H1 (cell line): ENCODE measurements at regions not wholly inside any gene's neighbourhood (a gene's known extent, or its start where the extent isn't known, plus 50 kb on each side); places are given as distances from the start of the nearest gene placed in this dataset.

ENCODE experiments used
- CTCF ChIA-PET: fragments of 300-600 bp; sonication (Branson Sonifier 250); formaldehyde crosslinking; loops from one replicate; lab custom pipeline; 2021; ENCODE audit not compliant: partially characterized antibody; lab: Charles Lee
- POLR2A ChIA-PET: fragments of 300-600 bp; sonication (Branson Sonifier 250); formaldehyde crosslinking; loops from one replicate; lab custom pipeline; 2021; ENCODE audit warnings: inconsistent platforms; ENCODE audit not compliant: partially characterized antibody; lab: Charles Lee
- DNase-seq, 2 experiments: peaks; one replicate each; pipeline versions ENCODE4 v3.0.0 to v3.0.0-alpha.2; 2010 to 2022; ENCODE audit warnings: low spot score in 2 of 2, low read depth in 1 of 2, mixed read lengths in 1 of 2
- FAIRE-seq: peaks from 2 replicates; lab custom pipeline; 2011; peaks lifted over from hg19 to GRCh38; lab: Jason Lieb, UNC
- H2AFZ ChIP-seq: 2 replicates; pipeline ENCODE4 v1.8.1; 2012; ENCODE audit warnings: low read length, inconsistent platforms
- H2AK5ac ChIP-seq: 2 replicates; pipeline ENCODE4 v1.6.1; 2013; ENCODE audit warnings: low read depth, low read length
- H2BK120ac ChIP-seq: replicated peaks from 2 replicates; pipeline ENCODE3; 2013; ENCODE audit warnings: low read depth, low read length, inconsistent platforms
- H2BK12ac ChIP-seq: 2 replicates; pipeline ENCODE4 v1.6.1; 2013; ENCODE audit warnings: low read depth, low read length
- H2BK15ac ChIP-seq: 2 replicates; pipeline ENCODE4 v1.6.1; 2013; ENCODE audit warnings: low read length
- H2BK20ac ChIP-seq: 2 replicates; pipeline ENCODE4 v1.6.1; 2013; ENCODE audit warnings: low read length
- H2BK5ac ChIP-seq: 2 replicates; pipeline ENCODE4 v1.6.1; 2013; ENCODE audit warnings: low read depth, low read length
- H3K14ac ChIP-seq: 2 replicates; pipeline ENCODE4 v1.6.1; 2013; ENCODE audit warnings: inconsistent platforms; ENCODE audit not compliant: insufficient read length
- H3K18ac ChIP-seq: 2 replicates; pipeline ENCODE4 v1.6.1; 2013; ENCODE audit warnings: low read length; ENCODE audit errors: extremely low read depth
- H3K23ac ChIP-seq: 2 replicates; pipeline ENCODE4 v1.6.1; 2013; ENCODE audit warnings: inconsistent platforms; ENCODE audit not compliant: insufficient read length
- H3K23me2 ChIP-seq: 2 replicates; pipeline ENCODE4 v1.6.1; 2013; ENCODE audit warnings: low read depth, low read length
- H3K27ac ChIP-seq: 2 replicates; pipeline ENCODE4 v1.6.1; 2011; ENCODE audit warnings: low read depth, low read length, inconsistent platforms
- H3K27me3 ChIP-seq, 4 experiments: replicated peaks in 1 of 4; 1 replicate in 1 of 4; 2 replicates in 3 of 4; pipeline versions ENCODE4 v1.6.1 to v1.8.1; 2011 to 2013; ENCODE audit warnings: low read length in 3 of 4, mild to moderate bottlenecking in 3 of 4, inconsistent platforms in 2 of 4, mixed read lengths in 2 of 4, moderate library complexity in 1 of 4; ENCODE audit not compliant: control insufficient read depth in 3 of 4, insufficient read depth in 3 of 4; ENCODE audit errors: extremely low read depth in 1 of 4
- H3K36me3 ChIP-seq, 4 experiments: 2 replicates each; pipeline versions ENCODE4 v1.6.1 to v1.8.1; 2011 to 2013; ENCODE audit warnings: mild to moderate bottlenecking in 4 of 4, low read length in 3 of 4, moderate library complexity in 2 of 4, control low read depth in 1 of 4, inconsistent platforms in 1 of 4; ENCODE audit not compliant: insufficient read depth in 4 of 4, control insufficient read depth in 2 of 4
- H3K4ac ChIP-seq: replicated peaks from 2 replicates; pipeline ENCODE3; 2013; ENCODE audit warnings: low read length, low read depth, mixed read lengths, inconsistent platforms; ENCODE audit not compliant: insufficient read length
- H3K4me1 ChIP-seq, 4 experiments: replicated peaks in 1 of 4; 1 replicate in 1 of 4; 2 replicates in 3 of 4; pipeline versions ENCODE4 v1.6.1 to v1.8.1; 2011 to 2013; ENCODE audit warnings: low read length in 3 of 4, inconsistent platforms in 2 of 4, mixed read lengths in 1 of 4; ENCODE audit not compliant: insufficient read depth in 4 of 4, control insufficient read depth in 3 of 4
- H3K4me2 ChIP-seq, 2 experiments: 2 replicates each; pipeline versions ENCODE4 v1.6.1 to v1.8.1; 2011 to 2013; ENCODE audit warnings: low read depth in 2 of 2, low read length in 2 of 2, control low read depth in 1 of 2, inconsistent platforms in 1 of 2, mild to moderate bottlenecking in 1 of 2; ENCODE audit not compliant: insufficient read depth in 1 of 2
- H3K4me3 ChIP-seq, 4 experiments: fragments of 200-600, 300-600 bp in 1 of 4; sonication (generic), shearing (Covaris generic), sonication (Bioruptor Twin) in 1 of 4; 2 replicates each; pipeline versions ENCODE4 v1.5.1 to v1.8.1; 2011 to 2016; ENCODE audit warnings: low read length in 4 of 4, low read depth in 3 of 4, control low read depth in 2 of 4, inconsistent platforms in 2 of 4, mild to moderate bottlenecking in 2 of 4, mixed read lengths in 1 of 4, moderate library complexity in 1 of 4; ENCODE audit not compliant: insufficient read depth in 2 of 4; ENCODE audit errors: extremely low read depth in 1 of 4
- H3K56ac ChIP-seq: replicated peaks from 2 replicates; pipeline ENCODE3; 2013; ENCODE audit warnings: low read depth, mild to moderate bottlenecking, mixed read lengths, low read length, inconsistent platforms; ENCODE audit not compliant: insufficient read length
- H3K79me1 ChIP-seq: 2 replicates; pipeline ENCODE4 v1.6.1; 2013; ENCODE audit warnings: low read depth, low read length, control low read depth
- H3K79me2 ChIP-seq, 2 experiments: 2 replicates each; pipeline versions ENCODE4 v1.6.1 to v1.8.1; 2012 to 2013; ENCODE audit warnings: low read length in 2 of 2, mild to moderate bottlenecking in 2 of 2, inconsistent platforms in 1 of 2; ENCODE audit not compliant: insufficient read depth in 2 of 2, control insufficient read depth in 1 of 2
- H3K9ac ChIP-seq, 4 experiments: replicated peaks in 1 of 4; 1 replicate in 1 of 4; 2 replicates in 3 of 4; pipeline versions ENCODE4 v1.6.1 to v1.8.1; 2011 to 2013; ENCODE audit warnings: low read depth in 3 of 4, low read length in 3 of 4, control low read depth in 2 of 4, mild to moderate bottlenecking in 2 of 4, moderate library complexity in 2 of 4, inconsistent platforms in 1 of 4; ENCODE audit errors: extremely low read depth in 1 of 4
- H3K9me3 ChIP-seq, 2 experiments: 2 replicates each; pipeline versions ENCODE4 v1.6.1 to v1.8.1; 2012 to 2013; ENCODE audit warnings: mild to moderate bottlenecking in 2 of 2, moderate library complexity in 2 of 2, control low read depth in 1 of 2, inconsistent platforms in 1 of 2, low read depth in 1 of 2, low read length in 1 of 2, mixed read lengths in 1 of 2; ENCODE audit not compliant: insufficient read depth in 2 of 2
- H4K20me1 ChIP-seq, 2 experiments: replicated peaks in 1 of 2; 2 replicates each; pipeline versions ENCODE3 to v1.8.1; 2011 to 2013; ENCODE audit warnings: inconsistent platforms in 2 of 2, low read length in 2 of 2, mild to moderate bottlenecking in 1 of 2; ENCODE audit not compliant: insufficient read depth in 2 of 2, control insufficient read depth in 1 of 2
- H4K5ac ChIP-seq: 2 replicates; pipeline ENCODE4 v1.6.1; 2013; ENCODE audit warnings: low read length, low read depth, mixed read lengths, inconsistent platforms; ENCODE audit not compliant: insufficient read length
- H4K8ac ChIP-seq: 2 replicates; pipeline ENCODE4 v1.8.0; 2013; ENCODE audit warnings: mild to moderate bottlenecking, moderate library complexity, low read length, inconsistent platforms; ENCODE audit not compliant: insufficient read depth; ENCODE audit errors: extremely low read depth
- H4K91ac ChIP-seq: replicated peaks from 2 replicates; pipeline ENCODE3; 2013; ENCODE audit warnings: low read length, mixed read lengths, inconsistent platforms; ENCODE audit not compliant: insufficient read length
- FOSL1 ChIP-seq: IDR thresholded peaks from 2 replicates; pipeline ENCODE4 v1.6.1; 2011; ENCODE audit warnings: mild to moderate bottlenecking, low read depth, low read length, moderate library complexity; ENCODE audit not compliant: insufficient read depth
- HDAC2 ChIP-seq, 2 experiments: fragments of 300-600 bp in 1 of 2; sonication (generic) in 1 of 2; IDR thresholded peaks; 2 replicates each; pipeline ENCODE4 v1.6.1; 2011 to 2012; ENCODE audit warnings: low read depth in 2 of 2, low read length in 2 of 2, mild to moderate bottlenecking in 2 of 2, moderate library complexity in 2 of 2, borderline replicate concordance in 1 of 2, inconsistent platforms in 1 of 2
- JUND ChIP-seq: IDR thresholded peaks from 2 replicates; pipeline ENCODE4 v1.6.1; 2011; ENCODE audit warnings: mild to moderate bottlenecking, improper control_type of control experiment, low read length
- RAD21 ChIP-seq, 2 experiments: IDR thresholded peaks in 1 of 2; conservative IDR thresholded peaks in 1 of 2; 2 replicates each; pipeline ENCODE4 v1.6.1; 2011; ENCODE audit warnings: low read depth in 2 of 2, low read length in 2 of 2, improper control_type of control experiment in 1 of 2, inconsistent platforms in 1 of 2, mild to moderate bottlenecking in 1 of 2, moderate library complexity in 1 of 2
- ZNF274 ChIP-seq: IDR thresholded peaks from 2 replicates; pipeline ENCODE4 v1.7.0; 2012; ENCODE audit warnings: low read length, borderline replicate concordance; ENCODE audit errors: extremely low read depth
- WGBS, 2 experiments: shearing (Covaris generic) in 1 of 2; methylation state at CpG; one replicate each; pipeline versions ENCODE4 v1.1.6 to v1.1.7; 2013 to 2015; ENCODE audit warnings: low lambda C conversion rate in 2 of 2, mixed read lengths in 2 of 2, inconsistent platforms in 1 of 2, low coverage in 1 of 2, missing lambda C conversion rate in 1 of 2; ENCODE audit not compliant: insufficient replicate concordance in 2 of 2, insufficient coverage in 1 of 2, insufficient read length in 1 of 2; ENCODE audit errors: extremely low coverage in 1 of 2, missing lambda C conversion rate in 1 of 2; 5-methylcytosine and 5-hydroxymethylcytosine counted together
- TF ChIP-seq, protein P1 (sequence below): IDR thresholded peaks from 2 replicates; pipeline ENCODE4 v1.6.1; 2011; ENCODE audit warnings: low read length, improper control_type of control experiment

DNA sequence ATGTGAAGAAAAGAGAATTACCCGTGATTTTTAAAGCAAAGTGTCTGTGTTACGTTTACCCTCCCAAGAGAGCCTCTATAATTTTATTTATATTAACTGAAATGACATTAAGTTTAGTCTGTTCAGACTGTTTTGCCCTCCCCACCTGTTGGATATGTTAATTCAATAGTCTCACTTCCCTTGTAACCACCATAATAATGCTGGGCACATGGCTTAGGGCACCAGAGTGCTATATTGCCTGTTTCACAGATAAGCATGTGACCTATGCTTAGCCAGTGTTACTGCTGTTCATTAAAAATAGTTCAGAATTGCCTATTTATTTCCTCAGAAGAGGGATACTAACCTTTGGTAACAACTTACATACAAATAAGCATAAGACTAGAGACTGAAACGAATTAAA lies 446.2 kb downstream of the FAT4 start:
- no peak overlapping the region for H3K4me3 ChIP-seq
- no peak overlapping the region for H2AK5ac ChIP-seq
- no peak overlapping the region for H3K27ac ChIP-seq
- no peaks in the 10 kb centered on the region for H3K23me2 ChIP-seq
- FAIRE-seq = no peak
- H2BK5ac ChIP-seq = no peak overlapping the region
- no peaks in the 10 kb centered on the region for H3K36me3 ChIP-seq
- H3K18ac ChIP-seq = no peak overlapping the region
- no peak overlapping the region for H3K23ac ChIP-seq
- no peak overlapping the region for H2AFZ ChIP-seq
- no peak overlapping the region for H3K4me2 ChIP-seq
- no peak overlapping the region for H3K9ac ChIP-seq
- no peak overlapping the region for H4K91ac ChIP-seq
- H3K27me3 ChIP-seq = no peaks in the 10 kb centered on the region
- H3K79me1 ChIP-seq = no peaks in the 10 kb centered on the region
- no peaks in the 10 kb centered on the region for H3K4me1 ChIP-seq
- H3K9me3 ChIP-seq = no peaks in the 10 kb centered on the region
- H2BK12ac ChIP-seq = no peak overlapping the region
- no peak overlapping the region for H2BK15ac ChIP-seq
- POLR2A ChIA-PET = no interaction called here
- CTCF ChIA-PET = interaction anchor here (1.5 to 2.0 kb wide), 3 partner anchors 10 to 449 kb away, joined by 3 to 8 read pairs (median 6); no protein-coding TSS in a partner anchor
- no peak overlapping the region for H3K4ac ChIP-seq
- no peak for TF ChIP-seq JUND
- TF ChIP-seq ZNF274 = no peak
- TF ChIP-seq, protein P1, sequence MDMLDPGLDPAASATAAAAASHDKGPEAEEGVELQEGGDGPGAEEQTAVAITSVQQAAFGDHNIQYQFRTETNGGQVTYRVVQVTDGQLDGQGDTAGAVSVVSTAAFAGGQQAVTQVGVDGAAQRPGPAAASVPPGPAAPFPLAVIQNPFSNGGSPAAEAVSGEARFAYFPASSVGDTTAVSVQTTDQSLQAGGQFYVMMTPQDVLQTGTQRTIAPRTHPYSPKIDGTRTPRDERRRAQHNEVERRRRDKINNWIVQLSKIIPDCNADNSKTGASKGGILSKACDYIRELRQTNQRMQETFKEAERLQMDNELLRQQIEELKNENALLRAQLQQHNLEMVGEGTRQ = no peak
- TF ChIP-seq RAD21 (IDR thresholded peaks at IDR 0.05 in 1 of 2, conservative IDR thresholded peaks at IDR 0.05 in 1 of 2; ENCODE audit: low read depth in 2 of 2, low read length in 2 of 2) = no peak
- no peak for TF ChIP-seq FOSL1
- no peak for TF ChIP-seq HDAC2 (IDR thresholded peaks at IDR 0.05; ENCODE audit: borderline replicate concordance in 1 of 2, low read depth in 2 of 2, low read length in 2 of 2)
- H3K56ac ChIP-seq = no peak overlapping the region
- no peaks in the 10 kb centered on the region for H4K20me1 ChIP-seq
- no peak overlapping the region for H4K5ac ChIP-seq
- no peak overlapping the region for H3K14ac ChIP-seq
- H2BK20ac ChIP-seq = no peak overlapping the region
- DNase-seq = no peak
- no peak overlapping the region for H2BK120ac ChIP-seq
- H4K8ac ChIP-seq = no peak overlapping the region
- no peaks in the 10 kb centered on the region for H3K79me2 ChIP-seq
- WGBS, 2 experiments = 90% methylated on average over 3 of the region's 3 CpGs; no CpG with 5 or more reads in 1 of the 2 experiments
